HG03159 (cell line): ENCODE measurements at regions not wholly inside any gene's neighbourhood (a gene's known extent, or its start where the extent isn't known, plus 50 kb on each side); places are given as distances from the start of the nearest gene placed in this dataset.
"Not testable (repeated sequence)": the region's sequence is repeated elsewhere in the genome, so short reads cannot be mapped to it uniquely, and the experiment has no call there.

Experiments used
- ATAC-seq: cut with Tn5 transposase; IDR thresholded peaks from one replicate; pipeline ENCODE4 v1.9.1; 2021; ENCODE audit warnings: mild to moderate bottlenecking, moderate library complexity; ENCODE audit not compliant: unreplicated experiment

DNA sequence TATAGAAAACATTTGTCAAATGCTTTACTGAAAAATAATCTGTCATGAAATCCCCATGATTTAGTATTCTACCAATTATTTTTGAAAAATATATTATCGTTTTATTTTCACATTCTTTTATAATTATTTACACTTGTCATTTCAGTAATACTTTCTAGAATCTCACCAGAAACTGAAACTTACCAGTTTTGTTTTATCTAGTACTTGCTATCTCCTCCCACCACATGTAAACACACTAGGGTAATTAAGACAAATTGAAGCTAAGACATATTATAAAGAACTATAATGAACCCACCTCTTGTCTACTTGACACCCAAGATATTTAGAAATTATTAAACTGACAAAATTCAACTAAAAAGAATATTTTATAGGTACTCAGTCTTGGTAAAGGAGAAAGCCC is 51.5 kb upstream of the GRM3 start:
- no peak for ATAC-seq

DNA sequence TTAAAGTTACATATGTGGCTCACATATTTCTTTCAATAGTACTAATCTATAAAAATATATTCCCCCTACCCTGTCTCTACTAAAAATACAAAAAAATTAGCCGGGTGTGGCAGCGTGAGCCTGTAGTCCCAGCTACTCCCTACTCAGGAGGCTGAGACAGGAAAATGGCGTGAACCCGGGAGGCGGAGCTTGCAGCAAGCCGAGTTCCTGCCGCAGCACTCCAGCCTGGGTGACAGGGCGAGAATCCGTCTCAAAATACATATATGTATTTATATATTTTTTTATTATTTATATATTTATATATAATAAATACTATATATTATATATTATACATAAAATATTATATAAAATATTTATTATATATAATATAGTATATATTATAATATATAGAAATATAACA is 69.7 kb upstream of the GRM3 start:
- ATAC-seq: no peak

DNA sequence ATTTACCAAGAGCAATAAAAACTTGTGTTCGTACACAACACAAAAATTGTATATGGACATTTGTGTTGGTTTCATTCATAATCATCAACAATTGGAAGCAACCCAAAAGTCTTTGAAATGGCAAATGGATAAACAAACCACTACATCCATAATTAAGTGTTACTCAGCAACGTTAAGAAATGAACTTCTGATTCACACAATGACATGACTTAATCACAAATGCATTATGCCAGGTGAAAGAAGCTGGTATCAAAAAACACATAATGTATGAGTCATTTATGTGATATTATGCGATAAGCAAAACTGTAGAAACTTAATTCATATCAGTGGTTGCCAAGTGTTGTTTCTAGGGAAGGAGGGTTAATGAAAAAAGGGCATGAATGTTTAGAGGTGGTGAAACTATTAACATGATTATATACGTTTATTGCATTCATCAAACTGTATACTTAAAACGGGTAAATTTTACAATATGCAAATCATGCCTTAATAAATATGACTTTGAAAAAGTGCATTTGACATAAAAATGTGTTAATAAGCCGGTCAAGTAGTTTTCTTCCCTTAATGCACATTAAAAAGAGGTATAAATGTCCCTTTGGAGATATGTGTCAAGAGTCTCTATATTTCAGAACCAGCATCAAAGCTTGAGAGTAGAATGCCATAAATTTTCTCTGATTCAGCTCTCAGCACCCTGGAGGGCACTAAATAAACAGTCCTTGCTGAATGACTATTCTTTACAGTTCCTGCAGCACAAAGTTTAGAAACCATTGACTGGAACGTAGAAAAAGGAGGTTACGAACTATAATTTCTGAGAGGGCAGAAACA is 84.8 kb upstream of the GRM3 start:
- no peak for ATAC-seq

DNA sequence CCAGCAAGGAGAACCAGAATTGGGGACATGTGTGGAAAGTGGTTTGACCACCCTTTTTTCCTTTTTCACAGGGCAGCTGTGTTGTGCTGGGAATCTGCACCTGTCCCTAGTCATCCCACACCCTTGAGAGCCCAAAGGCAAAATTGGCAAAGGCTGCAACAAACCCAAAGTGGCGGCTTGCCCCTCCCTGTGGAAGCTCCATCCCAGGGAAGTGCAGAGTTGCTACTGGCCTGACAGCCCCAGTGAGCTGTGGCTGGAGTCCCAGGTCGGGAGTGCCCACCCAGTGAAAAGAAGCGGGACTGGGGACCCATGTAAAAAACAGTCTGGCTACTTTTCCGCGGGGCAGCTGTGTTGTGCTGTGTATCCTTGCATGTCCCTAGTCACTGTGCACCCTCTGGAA is 109.1 kb upstream of the GRM3 start:
- no peak for ATAC-seq

DNA sequence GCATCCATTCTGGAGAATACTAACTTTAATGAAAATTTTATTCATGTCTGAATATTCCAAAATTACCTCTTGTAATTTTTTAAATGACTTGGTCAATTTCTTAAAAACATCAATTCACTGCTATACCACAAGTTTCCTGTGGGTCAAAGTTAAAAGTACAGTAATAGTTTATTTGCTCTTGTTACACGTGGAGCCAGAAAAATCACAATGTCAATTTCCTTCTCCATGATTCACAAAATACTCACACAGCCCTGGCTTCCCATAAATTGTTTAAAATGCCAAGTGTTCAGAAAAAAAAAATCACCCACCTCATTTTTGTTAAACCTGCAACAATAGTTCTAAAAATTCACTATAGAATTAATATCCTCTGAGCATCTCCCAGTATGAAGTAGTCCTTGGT is 139.5 kb upstream of the GRM3 start:
- no peak for ATAC-seq

DNA sequence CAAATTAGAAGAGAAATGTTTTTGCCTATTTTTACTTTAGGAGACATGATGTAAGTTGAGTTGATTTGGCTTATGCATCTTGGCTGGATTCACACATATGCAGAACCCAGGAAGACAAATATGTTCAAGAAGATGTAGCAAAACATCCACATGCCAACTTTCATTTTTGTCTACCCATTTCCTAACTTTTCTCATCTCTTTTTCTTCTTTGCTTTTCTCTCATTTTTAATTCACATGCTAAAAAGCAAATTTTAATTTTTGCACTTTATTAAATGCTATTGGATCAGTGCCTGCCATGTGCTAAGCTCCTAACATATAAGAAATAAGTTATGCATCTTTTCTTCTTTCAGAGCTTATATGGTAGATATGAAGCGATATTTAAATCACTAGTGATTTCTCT is 143.7 kb upstream of the GRM3 start:
- no peak for ATAC-seq

DNA sequence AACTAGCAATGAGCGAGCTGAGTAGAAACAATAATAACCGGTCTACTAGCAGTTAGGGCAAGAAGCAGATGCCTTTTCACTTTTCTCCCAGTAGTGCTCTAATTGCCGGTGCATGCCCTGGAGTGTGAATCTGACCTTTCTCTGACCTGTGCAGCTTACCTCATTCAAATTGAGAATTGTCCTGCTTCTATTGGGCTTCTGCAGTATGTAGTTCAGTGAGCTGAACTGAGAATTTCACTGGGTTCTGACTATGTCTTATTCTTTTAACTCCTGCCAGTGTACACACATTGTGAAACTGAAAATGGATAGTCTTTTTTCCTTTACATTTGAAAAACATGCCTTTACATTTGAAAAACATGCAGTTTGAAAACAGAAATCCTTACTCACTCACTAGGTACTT is 157.9 kb upstream of the GRM3 start:
- ATAC-seq: peak; percentile 51

DNA sequence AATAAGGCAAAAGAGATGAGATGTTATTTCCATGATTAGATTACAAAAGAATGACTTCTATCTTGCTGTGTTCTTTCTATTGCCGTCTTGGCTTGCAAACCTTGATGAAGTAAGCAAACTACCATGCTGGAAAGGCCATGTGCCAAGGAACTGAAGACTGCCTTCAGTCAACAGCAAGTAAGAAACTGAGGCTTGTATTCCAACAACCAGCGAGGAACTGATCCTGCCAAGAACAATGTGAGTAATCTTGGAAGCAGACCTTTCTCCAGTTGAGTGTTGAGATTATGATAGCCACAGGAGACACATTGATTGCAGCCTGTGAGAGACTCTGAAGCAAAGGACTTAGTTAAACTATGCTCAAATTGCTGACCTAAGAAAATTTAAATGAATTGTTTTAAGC is 164.6 kb upstream of the GRM3 start:
- ATAC-seq: no peak

DNA sequence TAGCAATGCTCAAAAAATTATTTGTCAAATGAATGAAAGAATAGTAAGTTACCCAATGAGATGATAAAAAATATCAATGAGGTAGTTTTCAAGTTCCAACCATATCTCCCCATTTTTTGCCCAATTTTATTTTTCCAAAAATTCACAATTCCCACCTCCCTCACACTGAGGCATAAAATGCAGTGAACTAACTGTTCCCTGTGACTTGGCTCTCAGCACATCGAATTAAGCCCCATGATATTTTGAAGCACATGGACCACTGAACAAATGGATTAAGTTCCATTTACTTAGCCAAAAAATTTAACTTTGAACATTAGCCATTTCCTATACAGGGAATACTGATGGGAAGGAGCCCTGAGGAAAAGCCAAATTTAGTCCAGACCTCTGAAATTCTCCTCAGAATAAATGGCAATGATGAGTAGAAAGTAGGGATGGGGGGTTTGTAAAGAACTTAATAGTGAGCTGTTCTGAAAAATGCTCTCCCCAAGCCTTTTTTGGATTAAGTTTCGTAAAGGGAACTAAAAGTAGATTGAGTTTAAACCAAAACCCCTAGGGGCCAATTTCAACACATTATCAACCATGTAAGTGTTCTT is 166.3 kb upstream of the GRM3 start:
- ATAC-seq: no peak

DNA sequence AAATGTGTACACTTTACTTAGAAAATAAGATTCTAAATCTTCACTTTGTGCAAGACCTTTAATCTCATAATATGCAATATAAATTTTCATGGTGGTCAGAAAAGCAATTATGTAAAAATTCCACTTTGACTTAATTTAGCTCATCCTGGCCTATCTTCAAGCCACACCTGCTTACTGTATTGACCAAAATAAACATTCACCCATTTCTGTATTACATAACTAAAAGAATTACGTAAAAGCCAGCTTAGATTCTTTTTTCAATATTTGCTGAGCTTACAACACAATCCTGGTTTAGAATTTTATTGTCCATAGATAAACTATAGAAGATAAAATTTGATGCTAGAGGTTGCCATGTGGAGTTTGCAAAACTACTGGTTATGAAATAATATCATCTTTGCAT is 172.9 kb upstream of the GRM3 start:
- no peak for ATAC-seq

DNA sequence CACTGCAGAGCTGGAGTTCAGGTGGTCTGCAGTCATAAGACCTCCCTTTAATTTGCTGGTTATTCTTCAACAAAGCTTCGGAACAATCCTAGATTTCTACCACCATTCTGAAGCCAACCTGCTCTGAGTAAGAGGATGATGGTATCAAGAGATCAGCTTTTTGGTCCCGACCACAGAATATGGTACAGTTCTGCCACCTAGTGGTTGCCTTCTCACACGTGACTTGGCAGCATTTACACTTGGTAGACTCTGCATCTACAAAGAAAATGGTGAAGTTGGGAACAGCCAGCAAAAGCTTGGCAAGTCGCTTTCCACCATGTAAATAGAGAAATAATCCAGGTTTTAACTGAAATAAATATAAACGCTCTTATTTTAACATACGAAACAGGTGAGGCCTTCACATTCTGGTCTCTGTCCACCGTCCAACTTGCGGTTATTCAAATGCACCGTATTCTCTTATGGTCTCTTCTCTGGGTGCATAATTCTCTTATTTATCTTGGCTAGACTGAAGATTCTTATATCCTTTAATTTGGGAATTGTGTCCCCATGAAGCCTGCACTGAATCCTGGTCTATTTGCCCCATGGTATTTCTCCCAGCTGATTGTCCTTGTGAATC is 173.9 kb upstream of the GRM3 start:
- ATAC-seq: peak; percentile 100

DNA sequence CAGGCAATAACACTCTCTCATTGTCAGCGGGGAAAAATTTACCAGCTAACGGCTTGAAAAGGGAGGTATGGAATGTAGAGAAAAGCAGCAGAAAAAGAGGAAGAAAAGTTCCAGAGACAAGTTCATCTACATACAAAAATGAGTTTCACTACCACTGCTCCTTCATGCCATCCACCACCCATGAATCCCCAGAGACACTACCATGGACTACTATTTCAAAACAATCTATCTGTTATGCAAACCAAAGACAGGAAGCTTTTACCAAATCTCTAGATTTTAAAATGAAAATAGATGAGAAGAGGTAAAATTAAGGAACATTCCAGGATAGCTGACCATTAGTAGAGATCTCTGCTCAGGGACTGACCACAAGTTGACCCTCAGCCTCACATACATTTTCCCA is 189.0 kb upstream of the GRM3 start:
- ATAC-seq: no peak

DNA sequence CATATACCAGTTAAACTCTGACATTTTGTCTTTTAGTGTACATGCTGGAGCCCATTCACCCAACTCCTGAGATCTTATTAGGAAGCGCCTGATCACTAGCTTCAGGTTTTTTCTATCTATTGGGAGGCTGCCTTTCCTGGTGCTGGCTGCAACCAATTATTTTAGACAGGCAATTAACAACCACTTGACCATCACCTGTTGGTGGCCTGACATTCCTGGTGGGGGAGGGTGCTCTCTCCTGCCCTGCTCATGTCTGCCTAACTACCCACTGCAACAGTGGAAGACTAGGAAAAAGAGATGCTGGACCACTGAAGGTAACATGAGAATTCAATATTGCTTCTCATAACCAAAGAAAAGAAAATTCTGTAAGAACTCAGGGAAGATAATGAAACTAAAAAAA is 190.3 kb upstream of the GRM3 start:
- ATAC-seq: no peak

DNA sequence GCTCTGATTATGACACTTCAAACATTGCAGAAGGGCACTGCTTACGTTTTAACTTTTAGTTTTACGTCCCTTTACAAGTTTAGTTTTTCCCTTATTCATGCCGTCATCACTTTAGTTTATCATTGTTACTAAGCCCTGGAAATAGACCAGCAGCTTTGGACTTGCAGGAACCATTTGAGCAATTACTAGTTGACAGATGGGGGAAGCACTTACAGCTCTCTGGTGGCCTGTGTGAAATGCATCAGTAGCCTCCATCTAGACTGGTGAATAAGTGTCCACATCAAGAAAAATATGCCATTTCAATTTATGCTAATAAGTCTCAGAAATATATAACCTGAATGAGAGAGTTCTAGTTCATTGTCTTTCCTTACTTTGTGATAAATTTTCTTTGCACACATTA is 194.9 kb upstream of the GRM3 start:
- no peak for ATAC-seq

DNA sequence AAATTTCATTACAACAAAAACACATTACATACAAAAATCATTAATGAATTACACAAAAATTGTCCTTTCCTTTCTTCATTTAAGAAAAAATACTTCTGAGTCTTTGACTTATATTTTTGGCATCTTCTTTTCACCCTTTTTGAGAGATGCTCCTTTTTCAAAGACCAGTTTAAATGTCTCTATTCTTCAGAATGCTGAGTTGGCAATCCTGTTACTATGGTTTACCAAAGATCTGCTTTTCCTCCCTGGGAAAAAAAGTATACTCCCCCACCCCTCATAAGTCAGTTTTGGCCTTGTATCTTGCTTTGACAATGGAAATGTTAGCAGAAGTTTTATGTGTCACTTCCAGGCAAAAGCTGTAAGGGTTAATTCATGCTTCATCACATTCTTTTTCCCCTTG is 198.4 kb upstream of the GRM3 start:
- no peak for ATAC-seq

DNA sequence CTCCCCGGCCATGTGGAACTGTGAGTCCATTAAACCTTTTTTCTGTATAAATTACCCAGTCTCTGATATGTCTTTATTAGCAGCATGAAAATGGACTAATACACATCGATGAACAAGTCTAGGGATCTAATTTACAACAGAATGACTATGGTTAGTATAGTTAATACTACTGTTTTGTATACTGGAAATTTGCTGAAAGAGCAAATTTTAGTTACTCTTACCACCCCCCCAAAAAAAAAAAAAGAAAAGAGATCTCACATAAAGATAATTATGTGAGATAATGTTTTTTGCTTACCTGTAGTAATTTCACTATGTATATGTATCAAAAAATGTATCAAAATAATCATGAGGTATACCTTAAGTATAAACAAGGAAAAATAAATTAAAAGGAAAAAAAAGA is 199.5 kb upstream of the GRM3 start:
- no peak for ATAC-seq

DNA sequence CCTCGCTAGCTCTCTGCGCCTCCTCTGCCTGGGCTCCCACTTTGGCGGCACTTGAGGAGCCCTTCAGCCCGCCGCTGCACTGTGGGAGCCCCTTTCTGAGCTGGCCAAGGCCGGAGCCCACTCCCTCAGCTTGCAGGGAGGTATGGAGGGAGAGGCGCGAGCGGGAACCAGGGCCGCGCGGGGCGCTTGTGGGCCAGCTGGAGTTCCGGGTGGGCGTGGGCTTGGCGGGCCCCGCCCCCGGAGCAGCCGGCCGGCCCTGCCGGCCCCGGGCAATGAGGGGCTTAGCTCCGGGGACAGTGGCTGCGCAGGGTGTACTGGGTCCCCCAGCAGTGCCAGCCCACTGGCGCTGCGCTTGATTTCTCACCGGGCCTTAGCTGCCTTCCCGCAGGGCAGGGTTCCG is 203.3 kb upstream of the GRM3 start:
- not testable (repeated sequence) for ATAC-seq

DNA sequence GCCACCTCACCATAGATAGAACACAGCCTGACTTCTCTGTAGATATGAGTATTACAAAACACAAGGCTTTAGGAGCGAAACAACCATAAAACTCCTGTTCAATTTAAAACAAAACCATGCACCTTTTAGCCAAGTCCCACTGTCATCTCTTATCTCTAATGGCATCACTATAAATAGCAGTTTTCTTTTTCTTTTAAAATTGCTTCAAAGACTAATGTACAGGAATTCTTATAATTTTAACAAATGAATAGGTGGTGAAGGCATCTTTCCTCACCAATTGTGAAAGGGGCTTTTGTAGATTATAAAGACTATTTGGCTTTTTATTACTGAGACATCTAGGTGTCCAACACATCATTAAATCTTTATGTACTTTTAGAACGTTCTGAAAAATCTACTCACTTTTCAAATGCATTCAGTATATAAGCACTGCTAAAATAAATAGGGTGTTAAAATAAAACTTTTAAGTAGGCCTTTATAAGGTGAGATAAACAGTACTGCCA is 205.7 kb upstream of the GRM3 start:
- ATAC-seq: no peak

DNA sequence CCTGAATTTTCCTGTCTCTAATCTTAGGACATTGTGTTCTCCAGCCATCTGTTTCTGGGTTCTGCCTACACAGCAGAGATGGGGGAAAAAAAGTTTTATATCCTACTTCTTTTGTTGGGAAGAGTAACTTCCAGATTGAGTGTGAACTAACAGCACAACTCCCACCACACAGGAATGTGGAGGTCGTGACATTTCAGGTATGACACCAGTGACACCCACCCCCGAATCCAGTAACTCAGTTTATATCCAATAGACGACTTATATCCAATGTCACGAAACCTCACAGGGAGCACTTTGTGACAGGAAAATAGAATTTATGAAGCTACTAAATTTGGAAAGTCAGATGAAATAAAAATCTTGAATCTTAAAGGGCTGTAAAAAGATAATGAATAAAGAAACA is 211.9 kb upstream of the GRM3 start:
- no peak for ATAC-seq

DNA sequence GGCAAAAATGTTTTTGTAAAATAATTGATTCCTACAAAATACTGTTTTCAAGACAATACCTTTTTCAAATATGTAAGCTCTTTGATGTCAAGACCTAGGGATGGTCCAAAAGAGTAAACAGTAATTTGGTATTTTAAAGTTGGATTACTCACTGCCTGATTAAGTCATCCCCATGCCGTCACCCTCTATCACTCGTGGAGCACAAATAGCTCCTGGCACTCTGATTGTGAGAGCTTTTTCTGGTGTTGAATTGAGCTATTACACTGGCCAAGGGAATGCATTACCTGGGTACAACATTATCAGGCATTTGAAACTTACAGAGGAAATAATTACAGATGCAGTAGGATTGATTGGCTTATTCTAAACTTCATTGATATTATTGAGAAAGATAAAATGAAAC is 231.9 kb upstream of the GRM3 start:
- no peak for ATAC-seq

DNA sequence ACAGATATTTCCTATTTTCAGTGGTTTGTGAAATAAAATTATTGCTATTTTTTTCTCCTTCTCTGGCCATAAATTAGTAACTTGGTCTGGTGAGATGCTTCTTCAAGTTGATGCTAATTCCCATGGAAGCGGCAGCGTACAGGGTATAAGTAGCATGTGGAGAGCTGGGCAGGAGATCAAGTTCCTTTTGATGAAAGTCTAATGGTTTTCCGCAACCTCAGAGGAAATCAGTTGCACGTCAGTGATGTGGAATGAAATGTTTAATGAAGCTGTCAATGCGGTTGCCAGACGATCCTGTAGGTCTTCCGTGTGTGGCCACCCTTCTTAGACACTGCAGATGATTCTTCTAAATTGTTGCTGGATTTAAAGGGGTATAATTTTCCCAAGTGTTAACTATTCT is 236.4 kb upstream of the GRM3 start:
- no peak for ATAC-seq

DNA sequence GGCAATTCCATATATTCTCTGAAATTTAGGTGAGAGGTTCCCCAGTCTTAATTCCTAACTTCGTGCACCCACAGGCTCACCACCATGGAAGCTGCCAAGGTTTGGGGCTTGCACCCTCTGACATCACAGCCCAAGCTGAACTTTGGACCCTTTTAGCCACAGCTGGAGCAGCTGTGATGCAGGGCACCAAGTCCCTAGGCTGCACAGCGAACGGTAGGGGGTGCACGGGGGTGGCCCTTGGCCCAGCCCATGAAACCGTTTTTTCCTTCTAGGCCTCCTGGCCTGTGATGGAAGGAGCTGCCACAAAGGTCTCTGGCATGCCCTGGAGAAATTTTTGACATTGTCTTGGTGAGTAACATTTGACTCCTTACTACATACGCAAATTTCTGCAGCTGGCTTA is 251.9 kb upstream of the GRM3 start:
- ATAC-seq: no peak
